ENCODE measurements at regions not wholly inside any gene's neighbourhood (a gene's known extent, or its start where the extent isn't known, plus 50 kb on each side); places are given as distances from the start of the nearest gene placed in this dataset.

- H3K9ac ChIP-seq (ENCODE audit: control insufficient read depth, insufficient read depth, low read length): no peak overlapping the region
- no peaks in the 10 kb centered on the region for H3K36me3 ChIP-seq (ENCODE audit: control insufficient read depth in 2 of 2, insufficient read depth in 2 of 2, low read length in 1 of 2)
- H3K4me1 ChIP-seq (ENCODE audit: control insufficient read depth, insufficient read depth, low read length): no peaks in the 10 kb centered on the region
- in situ Hi-C loops (cut with MboI): no loop called here
- no peak for FAIRE-seq
- ChIA-PET SMC1A (ENCODE audit: uncharacterized antibody, unreplicated experiment) (interaction anchor here (0.6 kb wide), 1 partner anchor 10 kb away, joined by 3 read pairs; no protein-coding TSS in a partner anchor), POLR2A (no interaction called here), RAD21 (ENCODE audit: unreplicated experiment) (no interaction called here), CTCF (no interaction called here)
- ATAC-seq: no peak
- no TSS peak for BruUV-seq (replicated peaks)
- no peak overlapping the region for H3K4me2 ChIP-seq (ENCODE audit: control insufficient read depth, insufficient read depth)
- H3K4me3 ChIP-seq: no peak overlapping the region
- no peaks in the 10 kb centered on the region for H4K20me1 ChIP-seq (ENCODE audit: control insufficient read depth, insufficient read depth)
- no peak overlapping the region for H2AFZ ChIP-seq (ENCODE audit: control insufficient read depth, low read depth, low read length)
- TF ChIP-seq NFIC (IDR thresholded peaks at IDR 0.05; ENCODE audit: low read depth, low read length) (no peak), SREBF2 (IDR thresholded peaks at IDR 0.05; ENCODE audit: low read length) (no peak), IKZF2 (IDR thresholded peaks at IDR 0.05) (no peak), STAT1 (conservative IDR thresholded peaks at IDR 0.05) (no peak), ZNF592 (IDR thresholded peaks at IDR 0.05) (no peak), BACH1 (IDR thresholded peaks at IDR 0.05; ENCODE audit: borderline replicate concordance) (no peak), MAX (IDR thresholded peaks at IDR 0.05; ENCODE audit: low read depth, low read length) (no peak)
- no peaks in the 10 kb centered on the region for H3K79me2 ChIP-seq (ENCODE audit: control insufficient read depth, insufficient read depth, low read length)
- no peaks in the 10 kb centered on the region for H3K9me3 ChIP-seq (replicated peaks; ENCODE audit: control insufficient read depth, insufficient read depth, low read length)
- intact Hi-C loops (cut with micrococcal nuclease; ENCODE audit: unreplicated experiment): no loop called here
- no peaks in the 10 kb centered on the region for H3K27me3 ChIP-seq (replicated peaks in 1 of 2; ENCODE audit: control insufficient read depth in 2 of 2, insufficient read depth in 2 of 2, low read length in 1 of 2)
- no peak for DNase-seq (ENCODE audit: low read depth, low spot score)
- H3K27ac ChIP-seq (ENCODE audit: control insufficient read depth, insufficient read depth): no peak overlapping the region
- 20% methylated on average over 4 of the region's 4 CpGs for WGBS (ENCODE audit: insufficient coverage, insufficient replicate concordance, low lambda C conversion rate, missing lambda C conversion rate)
These were observed 1349.6 kb upstream of the C9orf72 start for GRCh38 chr9:28922891-28923290.
